ENCODE measurements at regions not wholly inside any gene's neighbourhood (a gene's known extent, or its start where the extent isn't known, plus 50 kb on each side); places are given as distances from the start of the nearest gene placed in this dataset.

- TF ChIP-seq CTCF (IDR thresholded peaks at IDR 0.05; ENCODE audit: insufficient read depth, low read length): no peak
- TF ChIP-seq POLR2AphosphoS5 (IDR thresholded peaks at IDR 0.05; ENCODE audit: low read depth): no peak
These were observed 1321.2 kb upstream of the SEL1L start for GRCh38 chr14:82854901-82855300.
